HL-60 (cell line): ENCODE measurements at regions not wholly inside any gene's neighbourhood (a gene's known extent, or its start where the extent isn't known, plus 50 kb on each side); places are given as distances from the start of the nearest gene placed in this dataset.

Source experiments
- DNase-seq, 2 experiments: peaks; one replicate each; pipeline ENCODE4 v3.0.0-alpha.2; 2010 to 2020; ENCODE audit warnings: low read depth in 1 of 2, low spot score in 1 of 2
- H3K27ac ChIP-seq: fragments of 250-450 bp; sonication (Bioruptor Pico); replicated peaks from 2 replicates; pipeline ENCODE4 v1.5.1; 2020; ENCODE audit warnings: mild to moderate bottlenecking, moderate library complexity
- H3K27me3 ChIP-seq: fragments of 250-450 bp; sonication (Bioruptor Pico); 2 replicates; pipeline ENCODE4 v1.5.1; 2021; ENCODE audit warnings: mild to moderate bottlenecking, moderate library complexity; ENCODE audit not compliant: insufficient read depth, poor library complexity, severe bottlenecking
- H3K4me3 ChIP-seq: replicated peaks from 2 replicates; pipeline ENCODE4 v1.5.1; 2011; ENCODE audit warnings: mild to moderate bottlenecking, control low read depth, low read length; ENCODE audit not compliant: insufficient read depth
- GABPA ChIP-seq: IDR thresholded peaks from 2 replicates; pipeline ENCODE4 v1.6.1; 2012; ENCODE audit warnings: low read depth
- POLR2AphosphoS5 ChIP-seq: IDR thresholded peaks from 2 replicates; pipeline ENCODE4 v1.6.1; 2012; ENCODE audit warnings: low read depth
- REST ChIP-seq: IDR thresholded peaks from 2 replicates; pipeline ENCODE4 v1.6.1; 2012; ENCODE audit warnings: low read depth; ENCODE audit not compliant: insufficient replicate concordance
- SPI1 ChIP-seq: IDR thresholded peaks from 2 replicates; pipeline ENCODE4 v1.6.1; 2012; ENCODE audit warnings: low read depth, mild to moderate bottlenecking, borderline replicate concordance
- TF ChIP-seq, protein P1 (sequence below): IDR thresholded peaks from one replicate; pipeline ENCODE4 v1.5.1; 2011; ENCODE audit warnings: low read length, control low read depth, inconsistent platforms; ENCODE audit not compliant: insufficient read depth

DNA sequence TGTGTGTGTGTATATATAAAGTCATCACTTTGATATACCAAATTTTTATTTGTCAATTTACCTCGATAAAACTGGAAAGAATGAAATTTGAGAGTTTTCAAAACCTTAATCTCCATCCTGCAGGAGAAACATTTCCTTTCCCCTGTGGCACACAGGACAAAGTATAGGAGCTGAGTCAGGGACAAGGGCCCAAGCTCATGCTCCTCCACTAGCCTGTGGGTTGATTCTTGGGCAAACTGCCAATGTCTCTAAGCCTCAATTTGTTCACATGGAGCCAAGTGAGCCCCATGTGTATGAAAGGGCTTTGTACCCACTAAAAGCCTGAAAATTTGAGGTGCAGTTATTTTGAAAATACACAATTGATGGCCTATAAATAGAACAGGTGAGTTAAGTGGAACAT, 60.3 kb upstream of the IL6 start:
- no peak for TF ChIP-seq REST
- TF ChIP-seq SPI1: no peak
- TF ChIP-seq POLR2AphosphoS5: no peak
- TF ChIP-seq GABPA: no peak
- Histone ChIP-seq H3K27ac (no peak overlapping the region), H3K4me3 (no peak overlapping the region), H3K27me3 (no peaks in the 10 kb centered on the region)
- no peak for DNase-seq

DNA sequence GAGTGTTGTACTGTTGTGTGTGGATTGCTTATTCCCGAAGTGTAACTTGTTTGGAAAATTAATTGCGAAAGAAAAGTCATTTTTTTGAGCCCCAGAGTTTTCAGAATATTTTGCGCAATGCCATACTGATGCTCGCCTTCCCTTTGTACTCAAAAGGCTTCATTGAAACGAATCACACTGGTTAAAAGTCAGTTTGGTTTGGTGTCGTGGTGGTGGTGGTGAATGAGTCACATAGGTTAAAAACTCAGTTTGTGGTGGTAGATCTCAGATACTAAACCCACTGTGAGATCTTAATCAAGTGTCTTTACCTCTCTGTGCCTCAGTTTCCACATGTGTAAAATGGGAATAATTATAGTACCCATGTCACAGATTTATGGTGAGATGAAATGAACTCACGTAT, 61.1 kb upstream of the IL6 start:
- no peaks in the 10 kb centered on the region for H3K27me3 ChIP-seq
- H3K27ac ChIP-seq: no peak overlapping the region
- no peak for DNase-seq
- TF ChIP-seq GABPA (no peak), POLR2AphosphoS5 (no peak), REST (no peak), SPI1 (no peak)
- TF ChIP-seq, protein P1, sequence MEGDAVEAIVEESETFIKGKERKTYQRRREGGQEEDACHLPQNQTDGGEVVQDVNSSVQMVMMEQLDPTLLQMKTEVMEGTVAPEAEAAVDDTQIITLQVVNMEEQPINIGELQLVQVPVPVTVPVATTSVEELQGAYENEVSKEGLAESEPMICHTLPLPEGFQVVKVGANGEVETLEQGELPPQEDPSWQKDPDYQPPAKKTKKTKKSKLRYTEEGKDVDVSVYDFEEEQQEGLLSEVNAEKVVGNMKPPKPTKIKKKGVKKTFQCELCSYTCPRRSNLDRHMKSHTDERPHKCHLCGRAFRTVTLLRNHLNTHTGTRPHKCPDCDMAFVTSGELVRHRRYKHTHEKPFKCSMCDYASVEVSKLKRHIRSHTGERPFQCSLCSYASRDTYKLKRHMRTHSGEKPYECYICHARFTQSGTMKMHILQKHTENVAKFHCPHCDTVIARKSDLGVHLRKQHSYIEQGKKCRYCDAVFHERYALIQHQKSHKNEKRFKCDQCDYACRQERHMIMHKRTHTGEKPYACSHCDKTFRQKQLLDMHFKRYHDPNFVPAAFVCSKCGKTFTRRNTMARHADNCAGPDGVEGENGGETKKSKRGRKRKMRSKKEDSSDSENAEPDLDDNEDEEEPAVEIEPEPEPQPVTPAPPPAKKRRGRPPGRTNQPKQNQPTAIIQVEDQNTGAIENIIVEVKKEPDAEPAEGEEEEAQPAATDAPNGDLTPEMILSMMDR: no peak
- H3K4me3 ChIP-seq: no peak overlapping the region

DNA sequence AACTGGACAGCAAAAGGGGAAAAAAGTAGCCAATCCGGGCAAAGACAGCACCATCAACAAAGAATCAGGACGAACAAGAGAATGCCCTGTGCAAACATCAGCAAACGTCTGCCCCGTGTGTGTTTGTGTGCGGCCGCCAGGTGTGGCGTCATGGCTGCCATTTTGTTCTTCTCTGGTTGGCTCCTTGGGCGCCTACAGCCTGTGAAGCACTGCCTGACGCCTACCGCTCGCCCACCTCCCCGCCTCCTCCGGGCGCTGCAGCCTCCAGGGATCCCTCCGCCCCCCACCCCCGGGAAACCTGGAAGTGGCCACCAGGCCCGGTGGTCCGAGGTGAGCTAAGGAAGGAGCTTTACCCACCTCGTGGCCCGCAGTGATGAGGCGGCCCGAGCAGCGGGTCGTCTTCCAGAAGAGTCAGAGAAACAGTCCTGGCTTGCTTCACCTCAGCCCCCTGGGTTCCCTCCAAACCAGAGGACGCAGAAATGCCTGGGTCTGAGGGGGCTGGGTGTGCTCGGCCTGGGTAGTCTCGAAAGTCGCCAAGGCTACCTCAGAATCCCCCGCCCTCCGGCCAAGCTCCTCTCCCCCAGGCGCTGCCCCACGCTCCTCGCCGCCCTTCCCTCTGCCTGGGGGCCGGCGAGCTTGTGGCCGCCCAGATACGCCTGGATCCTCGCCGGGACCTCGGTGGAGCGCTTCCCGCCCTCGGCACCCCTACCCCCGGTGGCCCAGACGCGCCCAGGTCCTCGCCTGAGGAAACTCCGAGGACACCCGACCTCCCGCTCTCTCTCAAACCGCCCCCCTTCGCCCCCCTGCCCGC, 61.8 kb upstream of the IL6 start:
- Histone ChIP-seq H3K27ac (no peak overlapping the region), H3K27me3 (no peaks in the 10 kb centered on the region), H3K4me3 (no peak overlapping the region)
- TF ChIP-seq GABPA (no peak), POLR2AphosphoS5 (no peak), SPI1 (no peak), REST (no peak)
- TF ChIP-seq, protein P1: no peak
- no peak for DNase-seq
